CD4-positive, alpha-beta T cell (primary cell): ENCODE measurements at regions not wholly inside any gene's neighbourhood (a gene's known extent, or its start where the extent isn't known, plus 50 kb on each side); places are given as distances from the start of the nearest gene placed in this dataset.

Experiments
- ATAC-seq: fragments of 200-7000 bp; cut with Tn5 transposase; one replicate; pipeline ENCODE4 v1.10.0; 2022; ENCODE audit warnings: mild to moderate bottlenecking; ENCODE audit not compliant: poor library complexity
- CTCF ChIA-PET: fragments of 350-600 bp; sonication (Branson Sonifier 250); formaldehyde crosslinking; loops from one replicate; lab custom pipeline; 2021; ENCODE audit warnings: antibody characterized with exemption, inconsistent platforms; lab: Charles Lee
- POLR2A ChIA-PET: fragments of 350-600 bp; sonication (Branson Sonifier 250); formaldehyde crosslinking; loops from one replicate; lab custom pipeline; 2021; ENCODE audit warnings: antibody characterized with exemption, inconsistent platforms; lab: Charles Lee
- DNase-seq, 14 experiments: peaks; one replicate each; pipeline ENCODE4 v3.0.0-alpha.2; 2013 to 2020; ENCODE audit warnings: mixed read lengths in 2 of 14
- H3K27ac ChIP-seq, 2 donors: one replicate each; pipeline versions ENCODE4 v1.5.1 to v1.7.0; 2013; ENCODE audit warnings: low read length in 2 of 2, low read depth in 1 of 2, mild to moderate bottlenecking in 1 of 2
- H3K27me3 ChIP-seq, 2 experiments: 1 replicate in 1 of 2; 2 replicates in 1 of 2; pipeline versions ENCODE4 v1.6.1 to v1.7.0; 2013; ENCODE audit warnings: low read length in 2 of 2, control low read depth in 1 of 2, mild to moderate bottlenecking in 1 of 2, moderate library complexity in 1 of 2; ENCODE audit not compliant: insufficient read depth in 2 of 2, control insufficient read depth in 1 of 2
- H3K36me3 ChIP-seq: one replicate; pipeline ENCODE4 v1.6.1; 2013; ENCODE audit warnings: low read length, control low read depth; ENCODE audit not compliant: insufficient read depth
- H3K4me1 ChIP-seq: one replicate; pipeline ENCODE4 v1.6.1; 2013; ENCODE audit warnings: low read length, control low read depth; ENCODE audit not compliant: insufficient read depth
- H3K4me3 ChIP-seq: one replicate; pipeline ENCODE4 v1.5.1; 2013; ENCODE audit warnings: mild to moderate bottlenecking, low read length, moderate library complexity
- H3K9me3 ChIP-seq, 2 experiments: 1 replicate in 1 of 2; 2 replicates in 1 of 2; pipeline versions ENCODE4 v1.6.1 to v1.7.0; 2013; ENCODE audit warnings: low read length in 2 of 2, mild to moderate bottlenecking in 2 of 2, control low read depth in 1 of 2, moderate library complexity in 1 of 2; ENCODE audit not compliant: control insufficient read depth in 1 of 2, insufficient read depth in 1 of 2
- H3K27ac Mint-ChIP-seq: one replicate; pipeline ENCODE4 v1.8.0; 2020; ENCODE audit warnings: mixed read lengths
- H3K27me3 Mint-ChIP-seq: one replicate; pipeline ENCODE4 v1.8.0; 2021; ENCODE audit warnings: mixed read lengths
- H3K36me3 Mint-ChIP-seq: one replicate; pipeline ENCODE4 v1.8.0; 2021; ENCODE audit warnings: low read depth, mixed read lengths
- H3K4me1 Mint-ChIP-seq: one replicate; pipeline ENCODE4 v1.8.0; 2021; ENCODE audit warnings: low read depth, mixed read lengths
- H3K4me3 Mint-ChIP-seq: one replicate; pipeline ENCODE4 v1.8.0; 2020; ENCODE audit warnings: mild to moderate bottlenecking, mixed read lengths
- H3K9me3 Mint-ChIP-seq: one replicate; pipeline ENCODE4 v1.8.0; 2020; ENCODE audit warnings: mixed read lengths
- CTCF ChIP-seq: fragments of 200-600 bp; IDR thresholded peaks from one replicate; pipeline ENCODE4 v1.8.0; 2022; ENCODE audit warnings: antibody characterized with exemption, mild to moderate bottlenecking
- intact Hi-C, 2 experiments: fragments of 100-400 bp; cut with DNase I in 1 of 2; cut with micrococcal nuclease in 1 of 2; formaldehyde crosslinking; loops; one replicate each; pipeline versions ENCODE4 v1.15.1 to v1.9.0; 2023 to 2025; cut with DNase I, micrococcal nuclease

- no peaks in the 10 kb centered on the region for H3K4me1 ChIP-seq
- CTCF ChIA-PET: no interaction called here
- H3K36me3 ChIP-seq: no peaks in the 10 kb centered on the region
- H3K4me1 Mint-ChIP-seq: no peaks in the 10 kb centered on the region
- H3K36me3 Mint-ChIP-seq: no peaks in the 10 kb centered on the region
- H3K4me3 Mint-ChIP-seq: no peak overlapping the region
- H3K27ac ChIP-seq: no peak overlapping the region
- no peak overlapping the region for H3K4me3 ChIP-seq
- no peaks in the 10 kb centered on the region for H3K27me3 ChIP-seq
- ATAC-seq (no peak), DNase-seq (no peak)
- no peaks in the 10 kb centered on the region for H3K27me3 Mint-ChIP-seq
- no peak for TF ChIP-seq CTCF
- POLR2A ChIA-PET: no interaction called here
- intact Hi-C loops: no loop called here
- H3K9me3 ChIP-seq: no peaks in the 10 kb centered on the region
- H3K9me3 Mint-ChIP-seq: no peaks in the 10 kb centered on the region
- H3K27ac Mint-ChIP-seq: no peak overlapping the region
Measured at GRCh38 chr1:228984107-228984506, 248.8 kb downstream of the RHOU start.

GRCh38 chr1:228984646-228985631 is 249.7 kb downstream of the RHOU start:
- DNase-seq (no peak), ATAC-seq (no peak)
- H3K27me3 ChIP-seq: no peaks in the 10 kb centered on the region
- H3K4me1 Mint-ChIP-seq: no peaks in the 10 kb centered on the region
- ChIA-PET POLR2A (no interaction called here), CTCF (no interaction called here)
- no peak for TF ChIP-seq CTCF
- no peak overlapping the region for H3K4me3 ChIP-seq
- H3K9me3 Mint-ChIP-seq: no peaks in the 10 kb centered on the region
- H3K27me3 Mint-ChIP-seq: no peaks in the 10 kb centered on the region
- no peaks in the 10 kb centered on the region for H3K36me3 Mint-ChIP-seq
- no peak overlapping the region for H3K27ac Mint-ChIP-seq
- no peak overlapping the region for H3K4me3 Mint-ChIP-seq
- no peaks in the 10 kb centered on the region for H3K36me3 ChIP-seq
- H3K27ac ChIP-seq: no peak overlapping the region
- intact Hi-C loops: no loop called here
- no peaks in the 10 kb centered on the region for H3K9me3 ChIP-seq
- H3K4me1 ChIP-seq: no peaks in the 10 kb centered on the region

GRCh38 chr1:228985661-228986060 is 250.4 kb downstream of the RHOU start:
- intact Hi-C loops: no loop called here
- Histone ChIP-seq H3K27ac (no peak overlapping the region), H3K9me3 (no peaks in the 10 kb centered on the region), H3K4me3 (no peak overlapping the region), H3K27me3 (no peaks in the 10 kb centered on the region), H3K36me3 (no peaks in the 10 kb centered on the region), H3K4me1 (peaks cover 6% of the 10 kb centered on the region)
- H3K4me3 Mint-ChIP-seq: no peak overlapping the region
- H3K27me3 Mint-ChIP-seq: no peaks in the 10 kb centered on the region
- DNase-seq (no peak), ATAC-seq (no peak)
- ChIA-PET CTCF (no interaction called here), POLR2A (no interaction called here)
- no peaks in the 10 kb centered on the region for H3K36me3 Mint-ChIP-seq
- no peak for TF ChIP-seq CTCF
- H3K27ac Mint-ChIP-seq: no peak overlapping the region
- peaks cover 4% of the 10 kb centered on the region for H3K4me1 Mint-ChIP-seq
- H3K9me3 Mint-ChIP-seq: no peaks in the 10 kb centered on the region
